ENCODE measurements at regions not wholly inside any gene's neighbourhood (a gene's known extent, or its start where the extent isn't known, plus 50 kb on each side); places are given as distances from the start of the nearest gene placed in this dataset.
"Not testable (repeated sequence)": the region's sequence is repeated elsewhere in the genome, so short reads cannot be mapped to it uniquely, and the experiment has no call there.

- intact Hi-C loops (cut with micrococcal nuclease), result no loop called here
Measured at GRCh38 chr2:109690822-109691541, 76.8 kb downstream of the SOWAHC start.

GRCh38 chr2:109692013-109692743 is 78.0 kb downstream of the SOWAHC start:
- intact Hi-C loops (cut with micrococcal nuclease), result no loop called here

- intact Hi-C loops (cut with micrococcal nuclease), result not testable (repeated sequence)
Measured at GRCh38 chr2:109692831-109693230, 78.7 kb downstream of the SOWAHC start.

GRCh38 chr2:109693292-109693691 is 79.1 kb downstream of the SOWAHC start:
- intact Hi-C loops (cut with micrococcal nuclease), result not testable (repeated sequence)

- intact Hi-C loops (cut with micrococcal nuclease), result no loop called here
Measured at GRCh38 chr2:109694190-109694589, 80.0 kb downstream of the SOWAHC start.

GRCh38 chr2:109695290-109695689 is 81.1 kb downstream of the SOWAHC start:
- intact Hi-C loops (cut with micrococcal nuclease), result no loop called here

- intact Hi-C loops (cut with micrococcal nuclease), result no loop called here
Measured at GRCh38 chr2:109699646-109700045, 85.5 kb downstream of the SOWAHC start.

- intact Hi-C loops (cut with micrococcal nuclease), result no loop called here
Measured at GRCh38 chr2:109700680-109701274, 86.6 kb downstream of the SOWAHC start.

- intact Hi-C loops (cut with micrococcal nuclease), result no loop called here
Measured at GRCh38 chr2:109701362-109701761, 87.2 kb downstream of the SOWAHC start.

- intact Hi-C loops (cut with micrococcal nuclease), result no loop called here
Measured at GRCh38 chr2:109702250-109702985, 88.3 kb downstream of the SOWAHC start.

GRCh38 chr2:109703077-109703476 is 88.9 kb downstream of the SOWAHC start:
- intact Hi-C loops (cut with micrococcal nuclease), result no loop called here

- intact Hi-C loops (cut with micrococcal nuclease), result no loop called here
Measured at GRCh38 chr2:109703798-109704197, 89.6 kb downstream of the SOWAHC start.

GRCh38 chr2:109707281-109708147 is 86.6 kb upstream of the RGPD5 start:
- intact Hi-C loops (cut with micrococcal nuclease), result no loop called here

GRCh38 chr2:109710505-109711229 is 83.4 kb upstream of the RGPD5 start:
- intact Hi-C loops (cut with micrococcal nuclease), result loop anchor here (10.0 kb wide), 1 partner anchor 166 kb away; no protein-coding TSS in a partner anchor

GRCh38 chr2:109711230-109712122 is 82.6 kb upstream of the RGPD5 start:
- intact Hi-C loops (cut with micrococcal nuclease), result loop anchor here (10.0 kb wide), 1 partner anchor 167 kb away; no protein-coding TSS in a partner anchor

GRCh38 chr2:109712123-109712449 is 82.0 kb upstream of the RGPD5 start:
- intact Hi-C loops (cut with micrococcal nuclease), result loop anchor here (10.0 kb wide), 1 partner anchor 167 kb away; no protein-coding TSS in a partner anchor

- intact Hi-C loops (cut with micrococcal nuclease), result loop anchor here (10.0 kb wide), 1 partner anchor 168 kb away; no protein-coding TSS in a partner anchor
Measured at GRCh38 chr2:109712746-109713145, 81.4 kb upstream of the RGPD5 start.

GRCh38 chr2:109715313-109715805 is 78.7 kb upstream of the RGPD5 start:
- intact Hi-C loops (cut with micrococcal nuclease), result loop anchor here (10.0 kb wide), 1 partner anchor 171 kb away; no protein-coding TSS in a partner anchor

- intact Hi-C loops (cut with micrococcal nuclease), result loop anchor here (10.0 kb wide), 1 partner anchor 172 kb away; no protein-coding TSS in a partner anchor
Measured at GRCh38 chr2:109716596-109716995, 77.5 kb upstream of the RGPD5 start.

Data from T-helper 1 cell treated with Interleukin-12 subunit alpha and Interleukin-12 subunit beta and Interleukin-4 antibody, amounts not matched to agents 30 ng/mL and 1 ng/mL, for 36 hours (primary cell).